Endothelial cell of umbilical vein (primary cell): ENCODE measurements at regions not wholly inside any gene's neighbourhood (a gene's known extent, or its start where the extent isn't known, plus 50 kb on each side); places are given as distances from the start of the nearest gene placed in this dataset.

Experiments used
- BruUV-seq: library from RNA; stranded (reverse); fragments of 400-500 nt; replicated peaks from 2 replicates; lab custom pipeline; 2021; lab: Mats Ljungman, UMichigan
- CTCF ChIA-PET: fragments of 300-600, 350-600 bp; sonication (Branson Sonifier 250); formaldehyde crosslinking; loops from one replicate; lab custom pipeline; 2021; ENCODE audit warnings: antibody characterized with exemption, inconsistent platforms; lab: Charles Lee
- POLR2A ChIA-PET: fragments of 300-600, 350-600 bp; sonication (Branson Sonifier 250); formaldehyde crosslinking; loops from one replicate; lab custom pipeline; 2021; ENCODE audit warnings: antibody characterized with exemption, inconsistent platforms; lab: Charles Lee
- DNase-seq: peaks from one replicate; pipeline ENCODE4 v3.0.0-alpha.2; 2011; ENCODE audit warnings: low read depth, low spot score
- FAIRE-seq: peaks from 2 replicates; lab custom pipeline; 2011; peaks lifted over from hg19 to GRCh38; lab: Jason Lieb, UNC
- H2AFZ ChIP-seq: 2 replicates; pipeline ENCODE4 v1.6.0; 2012; ENCODE audit warnings: low read depth, low read length, control low read depth, inconsistent platforms
- H3K27ac ChIP-seq: 2 replicates; pipeline ENCODE4 v1.5.1; 2011; ENCODE audit warnings: low read depth, mild to moderate bottlenecking, control low read depth, low read length, moderate library complexity; ENCODE audit not compliant: insufficient read depth
- H3K27me3 ChIP-seq, 2 experiments: 2 replicates each; pipeline versions ENCODE4 v1.6.0 to v1.6.1; 2011; ENCODE audit warnings: low read length in 2 of 2, mixed read lengths in 1 of 2; ENCODE audit not compliant: control insufficient read depth in 2 of 2, insufficient read depth in 2 of 2
- H3K36me3 ChIP-seq, 2 experiments: 2 replicates in 1 of 2; 3 replicates in 1 of 2; pipeline ENCODE4 v1.5.1; 2011; ENCODE audit warnings: low read length in 2 of 2, mild to moderate bottlenecking in 1 of 2, moderate library complexity in 1 of 2; ENCODE audit not compliant: control insufficient read depth in 2 of 2, insufficient read depth in 2 of 2; ENCODE audit errors: extremely low read depth in 1 of 2
- H3K4me1 ChIP-seq: 3 replicates; pipeline ENCODE4 v1.5.1; 2011; ENCODE audit warnings: mild to moderate bottlenecking, low read length; ENCODE audit not compliant: control insufficient read depth, insufficient read depth; ENCODE audit errors: extremely low read depth
- H3K4me2 ChIP-seq: 2 replicates; pipeline ENCODE4 v1.6.1; 2011; ENCODE audit warnings: low read length, control low read depth, mixed read lengths; ENCODE audit not compliant: insufficient read depth
- H3K4me3 ChIP-seq, 3 experiments: fragments of 200-600 bp in 1 of 3; sonication (generic), shearing (Covaris generic) in 1 of 3; replicated peaks in 1 of 3; 2 replicates each; pipeline ENCODE4 v1.5.1; 2011 to 2016; ENCODE audit warnings: control low read depth in 3 of 3, low read length in 3 of 3, mild to moderate bottlenecking in 2 of 3, inconsistent platforms in 1 of 3, low read depth in 1 of 3, moderate library complexity in 1 of 3; ENCODE audit not compliant: insufficient read depth in 1 of 3
- H3K79me2 ChIP-seq: 2 replicates; pipeline ENCODE4 v1.6.0; 2012; ENCODE audit warnings: low read length, inconsistent platforms; ENCODE audit not compliant: control insufficient read depth, insufficient read depth
- H3K9ac ChIP-seq: replicated peaks from 2 replicates; pipeline ENCODE3; 2011; ENCODE audit warnings: low read length, control low read depth; ENCODE audit not compliant: insufficient read depth; ENCODE audit errors: extremely low read depth
- H3K9me1 ChIP-seq: replicated peaks from 3 replicates; pipeline ENCODE4 v1.6.0; 2011; ENCODE audit warnings: mild to moderate bottlenecking, low read length; ENCODE audit not compliant: control insufficient read depth, insufficient read depth; ENCODE audit errors: extremely low read depth
- H3K9me3 ChIP-seq: replicated peaks from 2 replicates; pipeline ENCODE4 v1.5.1; 2012; ENCODE audit warnings: low read length, inconsistent platforms; ENCODE audit not compliant: control insufficient read depth, insufficient read depth
- H4K20me1 ChIP-seq: replicated peaks from 2 replicates; pipeline ENCODE3; 2011; ENCODE audit warnings: mild to moderate bottlenecking, low read length; ENCODE audit not compliant: control insufficient read depth, insufficient read depth; ENCODE audit errors: extremely low read depth
- EZH2 ChIP-seq: IDR thresholded peaks from 2 replicates; pipeline ENCODE4 v1.6.1; 2012; ENCODE audit warnings: borderline replicate concordance, low read depth, mild to moderate bottlenecking, moderate library complexity, low read length, inconsistent platforms; ENCODE audit not compliant: severe bottlenecking
- FOS ChIP-seq: IDR thresholded peaks from 2 replicates; pipeline ENCODE4 v1.6.1; 2011; ENCODE audit warnings: mild to moderate bottlenecking, low read length, moderate library complexity, borderline replicate concordance; ENCODE audit not compliant: insufficient read depth
- MAX ChIP-seq: IDR thresholded peaks from 2 replicates; pipeline ENCODE4 v1.6.1; 2011; ENCODE audit not compliant: insufficient read depth, insufficient read length
- POLR2A ChIP-seq: IDR thresholded peaks from 2 replicates; pipeline ENCODE4 v1.6.1; 2012; ENCODE audit warnings: low read depth, mild to moderate bottlenecking, control low read depth, low read length
- POLR2AphosphoS5 ChIP-seq: IDR thresholded peaks from 2 replicates; pipeline ENCODE4 v1.6.1; 2012; ENCODE audit warnings: low read depth, mild to moderate bottlenecking, control low read depth, low read length, moderate library complexity; ENCODE audit not compliant: insufficient read depth
- dilution Hi-C: fragments of 300-500 bp; cut with MboI; formaldehyde crosslinking; loops from one replicate; pipeline ENCODE4 v1.15.0; 2019; ENCODE audit warnings: low sequenced_read_pairs; ENCODE audit not compliant: extremely low pct_ligation_motif_present
- intact Hi-C: fragments of 100-400 bp; cut with micrococcal nuclease; formaldehyde crosslinking; loops from one replicate; pipeline ENCODE4 v1.10.0; 2022

- Histone ChIP-seq H3K9me3 (no peaks in the 10 kb centered on the region), H3K9ac (no peak overlapping the region), H3K4me1 (no peaks in the 10 kb centered on the region), H3K27ac (no peak overlapping the region), H3K27me3 (peaks cover 0 to 1% of the 10 kb centered on the region in 2 experiments), H3K4me3 (no peak overlapping the region), H3K36me3 (no peaks in the 10 kb centered on the region), H3K9me1 (no peaks in the 10 kb centered on the region), H2AFZ (no peak overlapping the region), H3K4me2 (no peak overlapping the region), H4K20me1 (no peaks in the 10 kb centered on the region), H3K79me2 (no peaks in the 10 kb centered on the region)
- no peak for FAIRE-seq
- ChIA-PET POLR2A (no interaction called here), CTCF (no interaction called here)
- intact Hi-C loops, result no loop called here
- no peak for DNase-seq
- no TSS peak for BruUV-seq
- dilution Hi-C loops, result no loop called here
- TF ChIP-seq POLR2A, result no peak
- no peak for TF ChIP-seq POLR2AphosphoS5
- TF ChIP-seq FOS, result no peak
Measured at GRCh38 chr3:64431526-64432091, 206.3 kb upstream of the PRICKLE2 start.

- Histone ChIP-seq H3K36me3 (no peaks in the 10 kb centered on the region), H2AFZ (no peak overlapping the region), H3K79me2 (no peaks in the 10 kb centered on the region), H3K27me3 (peaks cover 0 to 6% of the 10 kb centered on the region in 2 experiments), H4K20me1 (no peaks in the 10 kb centered on the region), H3K4me3 (no peak overlapping the region), H3K4me1 (no peaks in the 10 kb centered on the region), H3K27ac (no peak overlapping the region), H3K9me1 (no peaks in the 10 kb centered on the region), H3K4me2 (no peak overlapping the region), H3K9me3 (no peaks in the 10 kb centered on the region), H3K9ac (no peak overlapping the region)
- BruUV-seq, result no TSS peak
- TF ChIP-seq EZH2 (no peak), MAX (no peak), POLR2AphosphoS5 (no peak), FOS (no peak)
- dilution Hi-C loops, result no loop called here
- intact Hi-C loops, result no loop called here
- ChIA-PET POLR2A (no interaction called here), CTCF (interaction anchor here (1.2 to 1.5 kb wide), 3 partner anchors 10 to 13 kb away, joined by 3 to 4 read pairs (median 3); no protein-coding TSS in a partner anchor)
- FAIRE-seq (no peak), DNase-seq (no peak)
Measured at GRCh38 chr3:64427671-64428070, 202.4 kb upstream of the PRICKLE2 start.
